Caco-2 (cell line): ENCODE measurements at regions not wholly inside any gene's neighbourhood (a gene's known extent, or its start where the extent isn't known, plus 50 kb on each side); places are given as distances from the start of the nearest gene placed in this dataset.

ENCODE experiments used
- BruUV-seq: library from RNA; stranded (reverse); fragments of 400-500 nt; replicated peaks from 2 replicates; lab custom pipeline; 2021; lab: Mats Ljungman, UMichigan
- CTCF ChIA-PET: fragments of 300-600 bp; sonication (Branson Sonifier 250); formaldehyde crosslinking; loops from one replicate; lab custom pipeline; 2022; ENCODE audit warnings: antibody characterized with exemption; lab: Charles Lee
- POLR2A ChIA-PET: fragments of 300-600 bp; sonication (Branson Sonifier 250); formaldehyde crosslinking; loops from one replicate; lab custom pipeline; 2022; ENCODE audit warnings: antibody characterized with exemption; lab: Charles Lee
- DNase-seq, 2 experiments: peaks; one replicate each; pipeline versions ENCODE4 v3.0.0 to v3.0.0-alpha.2; 2020 to 2022
- H3K27me3 ChIP-seq: replicated peaks from 2 replicates; pipeline ENCODE4 v1.6.0; 2011; ENCODE audit warnings: low read length; ENCODE audit not compliant: control insufficient read depth, insufficient read depth
- H3K36me3 ChIP-seq: 2 replicates; pipeline ENCODE4 v1.5.1; 2011; ENCODE audit warnings: low read length; ENCODE audit not compliant: control insufficient read depth, insufficient read depth
- H3K4me1 ChIP-seq: fragments of 250-450 bp; sonication (Bioruptor Pico); 2 replicates; pipeline ENCODE4 v1.5.1; 2020; ENCODE audit warnings: mild to moderate bottlenecking
- H3K4me3 ChIP-seq: 2 replicates; pipeline ENCODE4 v1.5.1; 2011; ENCODE audit warnings: low read depth, mild to moderate bottlenecking, control low read depth, low read length
- H3K9me3 ChIP-seq: fragments of 250-450 bp; sonication (Bioruptor Pico); 2 replicates; pipeline ENCODE4 v1.5.1; 2020; ENCODE audit warnings: mild to moderate bottlenecking, moderate library complexity
- H3K27ac Mint-ChIP-seq: one replicate; pipeline ENCODE4 v1.8.0; 2022; ENCODE audit warnings: mixed read lengths; ENCODE audit not compliant: unreplicated experiment
- H3K27me3 Mint-ChIP-seq: one replicate; pipeline ENCODE4 v1.8.0; 2022; ENCODE audit warnings: mixed read lengths; ENCODE audit not compliant: insufficient read depth, unreplicated experiment
- H3K36me3 Mint-ChIP-seq: one replicate; pipeline ENCODE4 v1.8.0; 2022; ENCODE audit warnings: mild to moderate bottlenecking, mixed read lengths; ENCODE audit not compliant: insufficient read depth, unreplicated experiment
- H3K4me1 Mint-ChIP-seq: one replicate; pipeline ENCODE4 v1.8.0; 2022; ENCODE audit warnings: low read depth, mixed read lengths; ENCODE audit not compliant: unreplicated experiment
- H3K4me3 Mint-ChIP-seq: one replicate; pipeline ENCODE4 v1.8.0; 2022; ENCODE audit warnings: mild to moderate bottlenecking, moderate library complexity, mixed read lengths; ENCODE audit not compliant: unreplicated experiment
- H3K9me3 Mint-ChIP-seq: one replicate; pipeline ENCODE4 v1.8.0; 2022; ENCODE audit warnings: mixed read lengths; ENCODE audit not compliant: unreplicated experiment
- CTCF ChIP-seq, 2 experiments: fragments of 200-600 bp in 1 of 2; IDR thresholded peaks; 1 replicate in 1 of 2; 2 replicates in 1 of 2; pipeline versions ENCODE4 v1.5.1 to v1.8.0; 2011 to 2022; ENCODE audit warnings: antibody characterized with exemption in 1 of 2, control low read depth in 1 of 2, inconsistent platforms in 1 of 2, low read depth in 1 of 2, low read length in 1 of 2, mild to moderate bottlenecking in 1 of 2, moderate library complexity in 1 of 2; ENCODE audit not compliant: insufficient read depth in 1 of 2, severe bottlenecking in 1 of 2, unreplicated experiment in 1 of 2
- intact Hi-C: fragments of 100-400 bp; cut with micrococcal nuclease; formaldehyde crosslinking; loops from one replicate; pipeline ENCODE4 v1.10.0; 2022; ENCODE audit not compliant: unreplicated experiment

GRCh38 chr16:87062569-87063442, 254.4 kb downstream of the C16orf95 start:
- no peak overlapping the region for H3K27ac Mint-ChIP-seq
- intact Hi-C loops, result loop anchor here (1.0 to 10.0 kb wide), 3 partner anchors 212 to 500 kb away; partner anchors contain the start of gene FOXL1
- peak; percentile 65 to 80 for DNase-seq
- Histone ChIP-seq H3K4me1 (no peaks in the 10 kb centered on the region), H3K36me3 (no peaks in the 10 kb centered on the region), H3K4me3 (no peak overlapping the region), H3K9me3 (0 out of 2 replicates have a peak, but pooled peaks cover under 1% of the 10 kb centered on the region), H3K27me3 (no peaks in the 10 kb centered on the region)
- CTCF ChIA-PET, result interaction anchor here (0.6 to 1.6 kb wide), 13 partner anchors 15 to 504 kb away, joined by 3 to 35 read pairs (median 4); no protein-coding TSS in a partner anchor
- no TSS peak for BruUV-seq
- H3K4me1 Mint-ChIP-seq, result no peaks in the 10 kb centered on the region
- H3K36me3 Mint-ChIP-seq, result no peaks in the 10 kb centered on the region
- peak; percentile 90 to 92 for TF ChIP-seq CTCF (IDR thresholded peaks at IDR 0.05; ENCODE audit: insufficient read depth in 1 of 2, low read depth in 1 of 2, low read length in 1 of 2, severe bottlenecking in 1 of 2, unreplicated experiment in 1 of 2)
- POLR2A ChIA-PET, result interaction anchor here (0.7 to 0.8 kb wide), 2 partner anchors 10 to 508 kb away, joined by 3 to 4 read pairs; partner anchors contain the start of gene MTHFSD
- H3K4me3 Mint-ChIP-seq, result no peak overlapping the region
- H3K9me3 Mint-ChIP-seq, result no peaks in the 10 kb centered on the region
- peaks cover 26% of the 10 kb centered on the region for H3K27me3 Mint-ChIP-seq

- no peak overlapping the region for H3K4me3 Mint-ChIP-seq
- CTCF ChIA-PET, result interaction anchor here (1.1 to 1.6 kb wide), 3 partner anchors 215 to 505 kb away, joined by 4 to 35 read pairs (median 5); no protein-coding TSS in a partner anchor
Observed at GRCh38 chr16:87063543-87063942, 253.6 kb downstream of the C16orf95 start.

More at GRCh38 chr16:87063543-87063942, 253.6 kb downstream of the C16orf95 start:
- no peaks in the 10 kb centered on the region for H3K9me3 ChIP-seq
- POLR2A ChIA-PET, result interaction anchor here (0.7 kb wide), 1 partner anchor 9 kb away, joined by 4 read pairs; no protein-coding TSS in a partner anchor
- no peaks in the 10 kb centered on the region for H3K36me3 ChIP-seq
- no peak overlapping the region for H3K27ac Mint-ChIP-seq
- H3K4me1 ChIP-seq, result no peaks in the 10 kb centered on the region
- no peaks in the 10 kb centered on the region for H3K9me3 Mint-ChIP-seq
- H3K27me3 ChIP-seq, result no peaks in the 10 kb centered on the region
- no TSS peak for BruUV-seq
- H3K27me3 Mint-ChIP-seq, result peaks cover 26% of the 10 kb centered on the region
- H3K4me3 ChIP-seq, result no peak overlapping the region
- no peak for DNase-seq
- no peaks in the 10 kb centered on the region for H3K4me1 Mint-ChIP-seq
- TF ChIP-seq CTCF (IDR thresholded peaks at IDR 0.05; ENCODE audit: insufficient read depth in 1 of 2, low read depth in 1 of 2, low read length in 1 of 2, severe bottlenecking in 1 of 2, unreplicated experiment in 1 of 2), result no peak
- intact Hi-C loops, result loop anchor here (5.0 to 10.0 kb wide), 2 partner anchors 211 to 486 kb away; partner anchors contain the start of gene FOXL1
- no peaks in the 10 kb centered on the region for H3K36me3 Mint-ChIP-seq
